H9 (cell line): ENCODE measurements at regions not wholly inside any gene's neighbourhood (a gene's known extent, or its start where the extent isn't known, plus 50 kb on each side); places are given as distances from the start of the nearest gene placed in this dataset.

Source experiments
- DNase-seq: peaks from one replicate; pipeline ENCODE4 v3.0.0-alpha.2; 2017
- H2AFZ ChIP-seq: one replicate; pipeline ENCODE4 v1.6.1; 2013; ENCODE audit warnings: mild to moderate bottlenecking, low read length, control low read depth, moderate library complexity
- H2AK5ac ChIP-seq: 2 replicates; pipeline ENCODE4 v1.6.1; 2013; ENCODE audit warnings: low read length, control low read depth, mixed read lengths; ENCODE audit not compliant: insufficient read length
- H2BK120ac ChIP-seq: one replicate; pipeline ENCODE4 v1.6.1; 2013; ENCODE audit warnings: low read depth, mild to moderate bottlenecking, low read length, control low read depth, inconsistent platforms; ENCODE audit not compliant: poor library complexity, severe bottlenecking
- H2BK12ac ChIP-seq: 2 replicates; pipeline ENCODE4 v1.6.1; 2013; ENCODE audit warnings: low read length, control low read depth, mixed read lengths, low read depth; ENCODE audit not compliant: insufficient read length
- H2BK15ac ChIP-seq: 2 replicates; pipeline ENCODE4 v1.6.1; 2013; ENCODE audit warnings: low read depth, low read length, control low read depth
- H2BK20ac ChIP-seq: one replicate; pipeline ENCODE4 v1.6.1; 2013; ENCODE audit warnings: low read depth, mild to moderate bottlenecking, low read length, control low read depth, inconsistent platforms; ENCODE audit not compliant: poor library complexity, severe bottlenecking
- H2BK5ac ChIP-seq: 2 replicates; pipeline ENCODE4 v1.6.1; 2013; ENCODE audit warnings: low read length, control low read depth, mixed read lengths; ENCODE audit not compliant: insufficient read length
- H3K14ac ChIP-seq: 2 replicates; pipeline ENCODE4 v1.6.1; 2013; ENCODE audit warnings: low read length, control low read depth; ENCODE audit not compliant: insufficient read depth
- H3K18ac ChIP-seq: 2 replicates; pipeline ENCODE4 v1.6.1; 2013; ENCODE audit warnings: low read depth, mild to moderate bottlenecking, mixed read lengths, low read length, control low read depth; ENCODE audit not compliant: insufficient read length
- H3K23ac ChIP-seq: 2 replicates; pipeline ENCODE4 v1.6.1; 2013; ENCODE audit warnings: low read length, control low read depth, mixed read lengths, low read depth; ENCODE audit not compliant: insufficient read length
- H3K23me2 ChIP-seq: 2 replicates; pipeline ENCODE4 v1.6.1; 2013; ENCODE audit warnings: low read depth, mild to moderate bottlenecking, mixed read lengths, low read length, control low read depth; ENCODE audit not compliant: insufficient read length, poor library complexity, severe bottlenecking
- H3K27ac ChIP-seq: 2 replicates; pipeline ENCODE4 v1.5.1; 2013; ENCODE audit warnings: low read length, control low read depth, mixed read lengths, low read depth; ENCODE audit not compliant: insufficient read length
- H3K27me3 ChIP-seq: 2 replicates; pipeline ENCODE4 v1.6.1; 2013; ENCODE audit warnings: low read length, control low read depth, inconsistent platforms; ENCODE audit not compliant: insufficient read depth
- H3K4ac ChIP-seq: 2 replicates; pipeline ENCODE4 v1.6.1; 2013; ENCODE audit warnings: low read depth, mild to moderate bottlenecking, control low read depth, inconsistent platforms, low read length, moderate library complexity
- H3K4me1 ChIP-seq: 2 replicates; pipeline ENCODE4 v1.6.1; 2013; ENCODE audit warnings: low read length, control low read depth, inconsistent platforms; ENCODE audit not compliant: insufficient read depth
- H3K4me2 ChIP-seq: 2 replicates; pipeline ENCODE4 v1.6.1; 2013; ENCODE audit warnings: low read length, control low read depth, mixed read lengths; ENCODE audit not compliant: insufficient read length, insufficient read depth
- H3K56ac ChIP-seq: 2 replicates; pipeline ENCODE4 v1.6.1; 2013; ENCODE audit warnings: low read depth, mild to moderate bottlenecking, mixed read lengths, low read length, control low read depth; ENCODE audit not compliant: insufficient read length
- H3K79me1 ChIP-seq: 2 replicates; pipeline ENCODE4 v1.6.1; 2013; ENCODE audit warnings: low read depth, mild to moderate bottlenecking, moderate library complexity, low read length, control low read depth, inconsistent platforms; ENCODE audit not compliant: insufficient read depth, poor library complexity, severe bottlenecking
- H3K79me2 ChIP-seq: 2 replicates; pipeline ENCODE4 v1.6.1; 2013; ENCODE audit warnings: low read length, control low read depth, inconsistent platforms; ENCODE audit not compliant: insufficient read depth
- H3K9ac ChIP-seq: 2 replicates; pipeline ENCODE4 v1.6.1; 2013; ENCODE audit warnings: low read length, control low read depth, mixed read lengths; ENCODE audit not compliant: insufficient read length; ENCODE audit errors: extremely low read depth
- H3K9me3 ChIP-seq: one replicate; pipeline ENCODE4 v1.6.1; 2013; ENCODE audit warnings: low read depth, low read length, inconsistent platforms; ENCODE audit not compliant: control insufficient read depth
- H3T11ph ChIP-seq: one replicate; pipeline ENCODE4 v1.6.1; 2013; ENCODE audit warnings: mild to moderate bottlenecking, low read length, control low read depth, inconsistent platforms
- H4K20me1 ChIP-seq: one replicate; pipeline ENCODE4 v1.6.1; 2013; ENCODE audit not compliant: control insufficient read depth, insufficient read length, insufficient read depth
- H4K5ac ChIP-seq: 2 replicates; pipeline ENCODE4 v1.6.1; 2013; ENCODE audit warnings: low read depth, mild to moderate bottlenecking, mixed read lengths, low read length, control low read depth; ENCODE audit not compliant: insufficient read length
- H4K8ac ChIP-seq: replicated peaks from 2 replicates; pipeline ENCODE4 v1.6.1; 2013; ENCODE audit warnings: low read length, control low read depth, mixed read lengths, low read depth; ENCODE audit not compliant: insufficient read length
- H4K91ac ChIP-seq: 2 replicates; pipeline ENCODE4 v1.6.1; 2013; ENCODE audit warnings: low read depth, mild to moderate bottlenecking, moderate library complexity, mixed read lengths, low read length, control low read depth; ENCODE audit not compliant: insufficient read length
- H3K27ac Mint-ChIP-seq, 3 experiments: 2 replicates in 2 of 3; 3 replicates in 1 of 3; pipeline ENCODE4 v1.8.0; 2020 to 2021; ENCODE audit warnings: mixed read lengths in 3 of 3, mild to moderate bottlenecking in 1 of 3, moderate library complexity in 1 of 3
- H3K27me3 Mint-ChIP-seq: 2 replicates; pipeline ENCODE4 v1.8.0; 2021; ENCODE audit warnings: low read depth, mild to moderate bottlenecking, moderate library complexity, mixed read lengths
- H3K36me3 Mint-ChIP-seq, 3 experiments: 2 replicates in 2 of 3; 3 replicates in 1 of 3; pipeline ENCODE4 v1.8.0; 2020 to 2021; ENCODE audit warnings: low read depth in 3 of 3, mixed read lengths in 3 of 3; ENCODE audit not compliant: insufficient read depth in 1 of 3
- H3K4me1 Mint-ChIP-seq, 2 experiments: 2 replicates each; pipeline ENCODE4 v1.8.0; 2020; ENCODE audit warnings: mixed read lengths in 2 of 2
- H3K4me3 Mint-ChIP-seq, 2 experiments: 2 replicates in 1 of 2; 3 replicates in 1 of 2; pipeline ENCODE4 v1.8.0; 2020 to 2021; ENCODE audit warnings: mild to moderate bottlenecking in 2 of 2, mixed read lengths in 2 of 2, moderate library complexity in 1 of 2
- H3K9me3 Mint-ChIP-seq, 2 experiments: 2 replicates in 1 of 2; 3 replicates in 1 of 2; pipeline ENCODE4 v1.8.0; 2020; ENCODE audit warnings: mild to moderate bottlenecking in 2 of 2, mixed read lengths in 2 of 2, moderate library complexity in 1 of 2
- WGBS: extraction: QIAGEN DNeasy Blood & Tissue Kit; methylation state at CpG from one replicate; pipeline ENCODE4 v1.1.7; 2013; ENCODE audit warnings: missing lambda C conversion rate, low lambda C conversion rate, mixed read lengths; ENCODE audit not compliant: insufficient read length; ENCODE audit errors: extremely low coverage; 5-methylcytosine and 5-hydroxymethylcytosine counted together
- TF ChIP-seq, protein P1 (sequence below): fragments of 200-600 bp; sonication (generic); conservative IDR thresholded peaks from 3 replicates; pipeline ENCODE4 v1.8.0; 2021; ENCODE audit warnings: antibody characterized with exemption, mild to moderate bottlenecking

DNA sequence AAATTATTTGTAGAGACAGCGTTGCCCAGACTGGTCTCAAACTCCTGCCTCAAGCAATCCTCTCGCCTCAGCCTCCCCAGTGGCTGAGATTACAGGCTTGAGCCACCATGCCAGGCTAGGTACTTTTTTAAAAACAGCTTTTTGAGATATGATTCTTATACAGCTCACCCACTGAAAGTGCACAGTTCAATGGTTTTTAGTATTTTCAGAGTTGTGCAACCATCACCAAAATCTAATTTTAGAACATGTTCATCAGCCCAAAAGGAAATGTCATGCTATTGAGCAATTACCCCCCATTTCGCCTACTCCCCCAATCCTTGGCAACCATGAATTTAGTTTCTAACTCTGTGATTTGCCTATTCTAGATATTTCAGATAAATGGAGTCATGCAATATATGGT lies 73.7 kb downstream of the EVX1 start:
- no peak overlapping the region for H4K5ac ChIP-seq
- H3K9me3 Mint-ChIP-seq, result peaks cover 3 to 8% of the 10 kb centered on the region in 2 experiments

More for the DNA sequence above, 73.7 kb downstream of the EVX1 start:
- H2BK20ac ChIP-seq, result no peak overlapping the region
- H3K4me3 Mint-ChIP-seq, result no peak overlapping the region
- H3K9me3 ChIP-seq, result no peaks in the 10 kb centered on the region
- H2BK12ac ChIP-seq, result no peak overlapping the region
- no peak overlapping the region for H3K4me2 ChIP-seq
- H3K27me3 ChIP-seq, result no peaks in the 10 kb centered on the region
- TF ChIP-seq, protein P1, sequence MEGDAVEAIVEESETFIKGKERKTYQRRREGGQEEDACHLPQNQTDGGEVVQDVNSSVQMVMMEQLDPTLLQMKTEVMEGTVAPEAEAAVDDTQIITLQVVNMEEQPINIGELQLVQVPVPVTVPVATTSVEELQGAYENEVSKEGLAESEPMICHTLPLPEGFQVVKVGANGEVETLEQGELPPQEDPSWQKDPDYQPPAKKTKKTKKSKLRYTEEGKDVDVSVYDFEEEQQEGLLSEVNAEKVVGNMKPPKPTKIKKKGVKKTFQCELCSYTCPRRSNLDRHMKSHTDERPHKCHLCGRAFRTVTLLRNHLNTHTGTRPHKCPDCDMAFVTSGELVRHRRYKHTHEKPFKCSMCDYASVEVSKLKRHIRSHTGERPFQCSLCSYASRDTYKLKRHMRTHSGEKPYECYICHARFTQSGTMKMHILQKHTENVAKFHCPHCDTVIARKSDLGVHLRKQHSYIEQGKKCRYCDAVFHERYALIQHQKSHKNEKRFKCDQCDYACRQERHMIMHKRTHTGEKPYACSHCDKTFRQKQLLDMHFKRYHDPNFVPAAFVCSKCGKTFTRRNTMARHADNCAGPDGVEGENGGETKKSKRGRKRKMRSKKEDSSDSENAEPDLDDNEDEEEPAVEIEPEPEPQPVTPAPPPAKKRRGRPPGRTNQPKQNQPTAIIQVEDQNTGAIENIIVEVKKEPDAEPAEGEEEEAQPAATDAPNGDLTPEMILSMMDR, result no peak
- no peak overlapping the region for H3K14ac ChIP-seq
- no peak overlapping the region for H2BK120ac ChIP-seq
- H3K4me1 ChIP-seq, result peaks cover 8% of the 10 kb centered on the region
- no peak overlapping the region for H2AK5ac ChIP-seq
- H3K9ac ChIP-seq, result no peak overlapping the region
- H3K56ac ChIP-seq, result no peak overlapping the region
- no peak overlapping the region for H3K18ac ChIP-seq
- H3K4ac ChIP-seq, result no peak overlapping the region
- H3K23ac ChIP-seq, result no peak overlapping the region
- H2BK15ac ChIP-seq, result no peak overlapping the region
- no peak overlapping the region for H2AFZ ChIP-seq
- H3K27me3 Mint-ChIP-seq, result peaks cover 1% of the 10 kb centered on the region; the same call in 1 of the 2 replicates
- H2BK5ac ChIP-seq, result no peak overlapping the region
- no peaks in the 10 kb centered on the region for H3K36me3 Mint-ChIP-seq
- DNase-seq, result no peak
- no peak overlapping the region for H3T11ph ChIP-seq
- H3K79me1 ChIP-seq, result no peaks in the 10 kb centered on the region
- peaks cover 20 to 23% of the 10 kb centered on the region in 2 experiments for H3K4me1 Mint-ChIP-seq
- H4K20me1 ChIP-seq, result no peaks in the 10 kb centered on the region
- H3K27ac ChIP-seq, result no peak overlapping the region
- WGBS, result no CpG with 5 or more reads among the region's 3 CpGs
- H4K91ac ChIP-seq, result no peak overlapping the region
- H3K23me2 ChIP-seq, result no peaks in the 10 kb centered on the region
- H4K8ac ChIP-seq, result no peak overlapping the region
- H3K27ac Mint-ChIP-seq, result no peak overlapping the region
- no peaks in the 10 kb centered on the region for H3K79me2 ChIP-seq
